GM21825 (cell line): ENCODE measurements at regions not wholly inside any gene's neighbourhood (a gene's known extent, or its start where the extent isn't known, plus 50 kb on each side); places are given as distances from the start of the nearest gene placed in this dataset.

Source experiments
- ATAC-seq: cut with Tn5 transposase; IDR thresholded peaks from one replicate; pipeline ENCODE4 v1.9.1; 2021; ENCODE audit warnings: mild to moderate bottlenecking, moderate library complexity; ENCODE audit not compliant: unreplicated experiment

- no peak for ATAC-seq
Measured at GRCh38 chr18:37662099-37662498, 96.5 kb upstream of the CELF4 start.

GRCh38 chr18:37661478-37661877, 95.9 kb upstream of the CELF4 start:
- ATAC-seq: no peak

GRCh38 chr18:37661061-37661460, 95.5 kb upstream of the CELF4 start:
- no peak for ATAC-seq

- no peak for ATAC-seq
Measured at GRCh38 chr18:37660658-37661057, 95.1 kb upstream of the CELF4 start.

GRCh38 chr18:37659906-37660305, 94.3 kb upstream of the CELF4 start:
- no peak for ATAC-seq

- ATAC-seq: no peak
Measured at GRCh38 chr18:37658894-37659293, 93.3 kb upstream of the CELF4 start.

GRCh38 chr18:37657493-37657892, 91.9 kb upstream of the CELF4 start:
- ATAC-seq: no peak

GRCh38 chr18:37654731-37655369, 89.3 kb upstream of the CELF4 start:
- ATAC-seq: no peak

- ATAC-seq: no peak
Measured at GRCh38 chr18:37654034-37654433, 88.4 kb upstream of the CELF4 start.

- no peak for ATAC-seq
Measured at GRCh38 chr18:37653618-37654017, 88.0 kb upstream of the CELF4 start.

GRCh38 chr18:37649930-37650329, 84.3 kb upstream of the CELF4 start:
- no peak for ATAC-seq

GRCh38 chr18:37649416-37649815, 83.8 kb upstream of the CELF4 start:
- ATAC-seq: no peak

- no peak for ATAC-seq
Measured at GRCh38 chr18:37641573-37641972, 76.0 kb upstream of the CELF4 start.

- no peak for ATAC-seq
Measured at GRCh38 chr18:37640504-37640903, 74.9 kb upstream of the CELF4 start.

- no peak for ATAC-seq
Measured at GRCh38 chr18:37639846-37640245, 74.2 kb upstream of the CELF4 start.

GRCh38 chr18:37637478-37637850, 71.9 kb upstream of the CELF4 start:
- no peak for ATAC-seq

- no peak for ATAC-seq
Measured at GRCh38 chr18:37636831-37637477, 71.4 kb upstream of the CELF4 start.

GRCh38 chr18:37634516-37634915, 68.9 kb upstream of the CELF4 start:
- ATAC-seq: no peak

GRCh38 chr18:37631422-37631821, 65.8 kb upstream of the CELF4 start:
- ATAC-seq: no peak

- no peak for ATAC-seq
Measured at GRCh38 chr18:37630334-37630733, 64.7 kb upstream of the CELF4 start.

- ATAC-seq: no peak
Measured at GRCh38 chr18:37628470-37629220, 63.0 kb upstream of the CELF4 start.

- ATAC-seq: no peak
Measured at GRCh38 chr18:37624318-37624717, 58.7 kb upstream of the CELF4 start.
